ENCODE measurements at regions not wholly inside any gene's neighbourhood (a gene's known extent, or its start where the extent isn't known, plus 50 kb on each side); places are given as distances from the start of the nearest gene placed in this dataset.

- no TSS peak for BruUV-seq (replicated peaks)
- no peak overlapping the region for H3K9ac ChIP-seq (ENCODE audit: control insufficient read depth, insufficient read depth, low read length)
- no peaks in the 10 kb centered on the region for H3K79me2 ChIP-seq (ENCODE audit: control insufficient read depth, insufficient read depth, low read length)
- H3K4me1 ChIP-seq (ENCODE audit: control insufficient read depth, insufficient read depth, low read length), result no peaks in the 10 kb centered on the region
- no peak for FAIRE-seq
- no peak for DNase-seq (ENCODE audit: low read depth, low spot score)
- H3K27me3 ChIP-seq (replicated peaks in 1 of 2; ENCODE audit: control insufficient read depth in 2 of 2, insufficient read depth in 2 of 2, low read length in 1 of 2), result no peaks in the 10 kb centered on the region; a peak in 2 of 4 replicates
- H3K9me3 ChIP-seq (replicated peaks; ENCODE audit: control insufficient read depth, insufficient read depth, low read length), result no peaks in the 10 kb centered on the region
- H2AFZ ChIP-seq (ENCODE audit: control insufficient read depth, low read depth, low read length), result no peak overlapping the region
- in situ Hi-C loops (cut with MboI) (no loop called here), intact Hi-C loops (cut with micrococcal nuclease; ENCODE audit: unreplicated experiment) (no loop called here)
- H4K20me1 ChIP-seq (ENCODE audit: control insufficient read depth, insufficient read depth), result no peaks in the 10 kb centered on the region
- ChIA-PET RAD21 (ENCODE audit: unreplicated experiment) (no interaction called here), POLR2A (no interaction called here), CTCF (no interaction called here), SMC1A (ENCODE audit: uncharacterized antibody, unreplicated experiment) (no interaction called here)
- H3K27ac ChIP-seq (ENCODE audit: control insufficient read depth, insufficient read depth), result no peak overlapping the region
- H3K36me3 ChIP-seq (ENCODE audit: control insufficient read depth in 2 of 2, insufficient read depth in 2 of 2, low read length in 1 of 2), result no peaks in the 10 kb centered on the region
- no peak for ATAC-seq
- TF ChIP-seq ZBTB33 (IDR thresholded peaks at IDR 0.05) (no peak), TARDBP (IDR thresholded peaks at IDR 0.05; ENCODE audit: borderline replicate concordance) (no peak), NKRF (conservative IDR thresholded peaks at IDR 0.05) (no peak), SKIL (IDR thresholded peaks at IDR 0.05; ENCODE audit: low read depth, poor library complexity, severe bottlenecking) (no peak)
- 47% methylated on average over 17 of the region's 17 CpGs for WGBS (ENCODE audit: insufficient coverage, insufficient replicate concordance, low lambda C conversion rate, missing lambda C conversion rate)
- no peak overlapping the region for H3K4me2 ChIP-seq (ENCODE audit: control insufficient read depth, insufficient read depth)
- no peak overlapping the region for H3K4me3 ChIP-seq
Observed at GRCh38 chr2:239625156-239625845, 224.5 kb upstream of the HDAC4 start.

Data from GM12878 (cell line).